Psoas muscle (tissue), 7 donors: ENCODE measurements at regions not wholly inside any gene's neighbourhood (a gene's known extent, or its start where the extent isn't known, plus 50 kb on each side); places are given as distances from the start of the nearest gene placed in this dataset.
"Not testable (repeated sequence)": the region's sequence is repeated elsewhere in the genome, so short reads cannot be mapped to it uniquely, and the experiment has no call there.

Experiments
- ATAC-seq, 4 donors: fragments of 200-7000 bp; cut with Tn5 transposase; one replicate each; pipeline ENCODE4 v1.9.1; 2020; ENCODE audit warnings: moderate library complexity in 3 of 4, mild to moderate bottlenecking in 2 of 4
- DNase-seq, 2 donors: peaks; one replicate each; pipeline ENCODE4 v3.0.0-alpha.2; 2020
- H3K27ac ChIP-seq: fragments of 200-600 bp; one replicate; pipeline ENCODE4 v1.8.0; 2022
- H3K27me3 ChIP-seq, 3 donors: fragments of 200-600 bp in 1 of 3; one replicate each; pipeline versions ENCODE4 v1.6.1 to v1.8.0; 2013 to 2022; ENCODE audit warnings: low read length in 2 of 3, mild to moderate bottlenecking in 2 of 3, moderate library complexity in 1 of 3; ENCODE audit not compliant: insufficient read depth in 3 of 3
- H3K36me3 ChIP-seq, 2 donors: fragments of 200-600 bp in 1 of 2; one replicate each; pipeline versions ENCODE4 v1.6.1 to v1.8.0; 2013 to 2022; ENCODE audit warnings: low read depth in 1 of 2, mild to moderate bottlenecking in 1 of 2, moderate library complexity in 1 of 2; ENCODE audit not compliant: insufficient read depth in 1 of 2
- H3K4me1 ChIP-seq: fragments of 200-600 bp; one replicate; pipeline ENCODE4 v1.8.0; 2022
- H3K4me3 ChIP-seq: fragments of 200-600 bp; one replicate; pipeline ENCODE4 v1.8.0; 2022; ENCODE audit warnings: mild to moderate bottlenecking
- H3K9me3 ChIP-seq: fragments of 200-600 bp; one replicate; pipeline ENCODE4 v1.8.0; 2022
- CTCF ChIP-seq: fragments of 200-600 bp; IDR thresholded peaks from one replicate; pipeline ENCODE4 v1.8.0; 2022; ENCODE audit warnings: antibody characterized with exemption
- WGBS, 3 donors: extraction: QIAGEN DNeasy Blood & Tissue Kit; methylation state at CpG; one replicate each; pipeline versions ENCODE4 v1.1.6 to v1.1.7; 2013; 5-methylcytosine and 5-hydroxymethylcytosine counted together
- intact Hi-C, 2 donors: fragments of 100-400 bp; cut with DNase I; formaldehyde crosslinking; loops; one replicate each; pipeline versions ENCODE4 v1.11.0 to v1.14.2; 2022
- donor health status: healthy with polysubstance abuse.
- donor health status: DM: no; HTN: no; CAD: no; lungs with moderate emphysema.
- donor health status: Bipolar disorder and iron deficiency.
- donor health status: healthy.
- donor health status: DM: yes; HTN: yes; CAD: no.
- donor health status: DM: no; HTN: no; CAD: no.
- donor health status: DM: yes; HTN: yes; CAD: no.

- peaks cover 6% of the 10 kb centered on the region for H3K4me1 ChIP-seq
- peaks cover 0 to 4% of the 10 kb centered on the region in 2 donors for H3K36me3 ChIP-seq
- 96 to 99% (median 97%) methylated on average over 20 of the region's 20 CpGs for WGBS, 3 donors
- DNase-seq (no peak), ATAC-seq (no peak)
- H3K27ac ChIP-seq, result no peak overlapping the region
- TF ChIP-seq CTCF, result no peak
- no peaks in the 10 kb centered on the region for H3K9me3 ChIP-seq
- no peak overlapping the region for H3K4me3 ChIP-seq
- H3K27me3 ChIP-seq, result no peaks in the 10 kb centered on the region
- intact Hi-C loops, result no loop called here
Measured at GRCh38 chr3:15877813-15878212, 80.0 kb upstream of the ANKRD28 start.

- H3K9me3 ChIP-seq, H3K4me1 ChIP-seq, H3K4me3 ChIP-seq, intact Hi-C loops, H3K27ac ChIP-seq, ATAC-seq, DNase-seq, H3K36me3 ChIP-seq, H3K27me3 ChIP-seq: not testable (repeated sequence)
- WGBS, 3 donors, result 83 to 92% (median 92%) methylated on average over 1 to 3 of the region's 3 CpGs
Measured at GRCh38 chr3:15879787-15880186, 82.0 kb upstream of the ANKRD28 start.

GRCh38 chr3:15882577-15882976 lies 84.8 kb upstream of the ANKRD28 start:
- ATAC-seq (no peak), DNase-seq (no peak)
- no peak for TF ChIP-seq CTCF
- H3K27ac ChIP-seq, result no peak overlapping the region
- intact Hi-C loops, result no loop called here
- peaks cover 0 to 4% of the 10 kb centered on the region in 2 donors for H3K36me3 ChIP-seq
- H3K9me3 ChIP-seq, result no peaks in the 10 kb centered on the region
- no peak overlapping the region for H3K4me3 ChIP-seq
- WGBS, 3 donors, result 43 to 47% (median 45%) methylated on average over 2 of the region's 2 CpGs
- no peaks in the 10 kb centered on the region for H3K27me3 ChIP-seq
- no peaks in the 10 kb centered on the region for H3K4me1 ChIP-seq

GRCh38 chr3:15884132-15884531 lies 86.4 kb upstream of the ANKRD28 start:
- TF ChIP-seq CTCF, result no peak
- no peak overlapping the region for H3K4me3 ChIP-seq
- no peaks in the 10 kb centered on the region for H3K27me3 ChIP-seq
- DNase-seq, result no peak
- H3K36me3 ChIP-seq, result no peaks in the 10 kb centered on the region
- H3K4me1 ChIP-seq, result no peaks in the 10 kb centered on the region
- 60 to 94% (median 92%) methylated on average over 1 of the region's 1 CpG for WGBS, 3 donors
- no peak for ATAC-seq
- H3K9me3 ChIP-seq, result no peaks in the 10 kb centered on the region
- H3K27ac ChIP-seq, result no peak overlapping the region
- intact Hi-C loops, result no loop called here

GRCh38 chr3:15886521-15886920 lies 88.7 kb upstream of the ANKRD28 start:
- Histone ChIP-seq H3K9me3 (no peaks in the 10 kb centered on the region), H3K4me1 (no peaks in the 10 kb centered on the region), H3K36me3 (no peaks in the 10 kb centered on the region), H3K27me3 (no peaks in the 10 kb centered on the region), H3K4me3 (no peak overlapping the region), H3K27ac (no peak overlapping the region)
- DNase-seq (no peak), ATAC-seq (no peak)
- intact Hi-C loops, result no loop called here
- TF ChIP-seq CTCF, result no peak
